Hematopoietic multipotent progenitor cell treated with erythropoietin and hydrocortisone succinate and interleukin-3 and kit ligand, for 8 days (in vitro differentiated cells): ENCODE measurements at regions not wholly inside any gene's neighbourhood (a gene's known extent, or its start where the extent isn't known, plus 50 kb on each side); places are given as distances from the start of the nearest gene placed in this dataset.

ENCODE experiments used
- DNase-seq: peaks from one replicate; pipeline ENCODE4 v3.0.0-alpha.2; 2015

GRCh38 chr12:28884904-28885679 lies 264.0 kb upstream of the FAR2 start:
- no peak for DNase-seq

- no peak for DNase-seq
Observed at GRCh38 chr12:28885928-28886327, 263.1 kb upstream of the FAR2 start.

DNA sequence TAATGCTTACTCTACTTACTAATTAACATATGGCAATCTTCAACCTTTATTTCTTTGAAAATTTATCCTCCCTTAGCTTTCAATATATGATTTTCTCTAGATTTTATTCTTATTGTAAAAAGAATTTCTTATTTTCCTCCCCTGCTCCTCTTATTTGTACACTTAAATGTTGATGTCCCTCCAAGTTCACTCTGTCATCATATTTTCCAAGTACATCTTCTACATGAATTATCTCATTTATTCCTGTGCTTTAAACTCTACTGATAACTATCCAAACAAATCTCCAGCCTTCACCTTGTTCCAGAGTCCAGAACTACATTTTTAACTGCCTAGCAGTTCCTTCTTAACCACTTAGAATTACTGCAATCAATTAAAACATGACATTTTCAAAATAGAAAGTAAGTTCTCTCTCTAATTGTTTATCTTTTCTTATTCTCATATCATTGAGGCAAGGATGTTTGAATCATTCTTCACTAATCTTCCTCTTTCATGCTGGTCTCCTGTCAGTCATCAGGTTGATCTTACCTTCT lies 261.6 kb upstream of the FAR2 start:
- no peak for DNase-seq

GRCh38 chr12:28890664-28891063 lies 258.4 kb upstream of the FAR2 start:
- no peak for DNase-seq

GRCh38 chr12:28891126-28891525 lies 258.0 kb upstream of the FAR2 start:
- no peak for DNase-seq

DNA sequence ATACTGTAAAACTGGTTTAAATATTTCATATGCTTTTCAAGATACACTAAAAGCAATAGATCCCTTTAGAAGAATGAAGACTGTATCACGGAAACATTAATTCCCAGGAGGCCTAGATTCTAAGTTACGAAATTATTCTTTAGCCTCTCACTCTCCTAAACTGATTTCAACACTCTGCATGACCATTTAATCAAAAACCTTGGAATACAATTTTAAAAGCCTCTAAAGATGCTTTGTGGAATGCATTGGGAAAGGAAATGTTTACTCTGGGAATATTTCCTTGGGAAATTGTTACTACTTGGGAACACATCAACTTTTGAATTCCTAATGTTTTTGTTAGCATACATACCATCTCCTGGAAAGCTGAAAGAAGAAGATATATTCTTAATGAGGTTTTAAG lies 255.7 kb upstream of the FAR2 start:
- no peak for DNase-seq

GRCh38 chr12:28893856-28894255 lies 255.2 kb upstream of the FAR2 start:
- DNase-seq: no peak

- no peak for DNase-seq
Observed at GRCh38 chr12:28896421-28896820, 252.7 kb upstream of the FAR2 start.

DNA sequence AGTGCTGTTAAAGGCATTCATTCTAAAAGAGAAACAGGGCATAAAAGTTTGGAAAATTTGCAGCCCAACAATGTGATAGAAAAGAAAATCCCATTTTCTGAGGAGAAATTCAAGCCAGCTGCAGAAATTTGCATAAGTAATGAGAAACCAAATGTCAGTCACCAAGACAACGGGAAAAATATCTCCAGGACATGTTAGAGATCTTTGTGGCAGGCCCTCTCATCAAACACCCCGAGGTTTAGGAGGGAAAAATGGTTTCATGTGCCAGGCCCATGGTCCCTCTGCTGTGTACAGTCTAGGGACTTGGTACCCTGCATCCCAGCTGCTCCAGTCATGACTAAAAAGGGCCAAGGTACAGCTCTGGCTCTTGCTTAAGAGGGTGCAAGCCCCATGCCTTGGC lies 251.0 kb upstream of the FAR2 start:
- no peak for DNase-seq

DNA sequence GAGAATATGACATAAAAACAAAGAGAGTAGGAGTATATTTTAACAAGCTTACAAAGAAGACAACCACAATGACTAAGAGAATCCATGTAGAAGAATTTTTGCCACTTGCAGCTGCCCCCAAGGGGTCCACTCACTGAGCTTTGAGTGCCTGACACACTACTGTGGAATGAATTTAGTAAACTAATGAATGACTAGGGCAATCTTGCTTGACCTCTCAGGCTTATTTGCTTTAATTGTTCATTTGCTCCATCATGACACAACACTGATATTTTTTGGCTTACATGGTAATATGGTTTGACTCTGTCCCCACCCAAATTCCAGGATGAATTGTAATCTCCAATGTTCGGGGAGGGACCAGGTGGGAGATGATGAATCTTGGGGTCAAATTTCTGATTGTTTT lies 249.1 kb upstream of the FAR2 start:
- no peak for DNase-seq

- DNase-seq: no peak
Observed at GRCh38 chr12:28905220-28905955, 243.7 kb upstream of the FAR2 start.

DNA sequence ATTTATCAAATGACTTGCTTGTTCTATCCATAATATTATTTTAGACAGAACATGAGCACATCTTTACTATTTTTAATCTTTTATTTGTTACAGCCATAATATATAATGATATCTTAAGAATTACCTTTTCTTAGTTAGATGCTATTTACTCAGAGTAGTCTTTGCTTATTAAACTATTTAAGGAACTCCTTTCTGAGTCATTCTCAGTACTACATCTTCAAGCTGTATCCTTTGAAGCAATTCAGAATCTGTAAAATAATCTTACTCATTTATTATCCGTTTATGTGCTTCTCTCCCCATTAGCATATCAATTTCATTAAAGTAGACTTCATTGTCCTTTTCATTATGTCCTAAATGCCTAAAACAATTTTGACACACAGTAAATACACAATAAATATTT lies 240.4 kb upstream of the FAR2 start:
- no peak for DNase-seq

- no peak for DNase-seq
Observed at GRCh38 chr12:28909291-28909690, 239.8 kb upstream of the FAR2 start.

DNA sequence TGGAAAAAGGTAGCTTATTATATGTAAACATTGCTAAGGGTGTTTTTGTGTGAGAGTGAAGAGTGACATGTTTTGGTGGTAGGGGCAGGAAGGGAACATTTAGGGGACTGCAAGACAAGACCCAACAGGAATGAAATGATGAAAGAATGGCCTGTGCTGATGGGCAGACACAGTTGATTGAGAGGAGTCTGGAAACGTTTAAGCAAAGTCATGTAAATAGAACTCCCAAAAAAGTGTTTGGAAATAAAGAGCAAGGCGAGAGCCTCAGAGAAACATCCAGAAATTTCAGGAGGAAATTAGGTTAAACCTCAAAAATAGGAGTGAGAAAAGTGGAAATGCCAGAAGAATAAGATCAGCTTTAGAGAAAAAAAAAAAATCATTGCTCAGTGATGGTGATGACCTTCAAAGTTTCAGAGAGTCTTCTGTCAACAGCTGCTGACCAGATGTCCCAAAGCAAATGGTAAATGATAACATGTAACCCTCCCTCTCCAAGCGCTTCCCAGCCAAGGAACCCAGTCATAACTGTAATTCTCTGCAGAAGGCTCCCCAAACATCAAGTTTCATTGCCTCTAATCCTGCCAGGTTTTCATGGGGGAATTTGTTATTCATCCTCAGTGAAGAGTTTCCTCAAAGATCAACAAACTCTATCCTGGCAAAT lies 223.2 kb upstream of the FAR2 start:
- DNase-seq: no peak

- DNase-seq: no peak
Observed at GRCh38 chr12:28930704-28931103, 218.4 kb upstream of the FAR2 start.

DNA sequence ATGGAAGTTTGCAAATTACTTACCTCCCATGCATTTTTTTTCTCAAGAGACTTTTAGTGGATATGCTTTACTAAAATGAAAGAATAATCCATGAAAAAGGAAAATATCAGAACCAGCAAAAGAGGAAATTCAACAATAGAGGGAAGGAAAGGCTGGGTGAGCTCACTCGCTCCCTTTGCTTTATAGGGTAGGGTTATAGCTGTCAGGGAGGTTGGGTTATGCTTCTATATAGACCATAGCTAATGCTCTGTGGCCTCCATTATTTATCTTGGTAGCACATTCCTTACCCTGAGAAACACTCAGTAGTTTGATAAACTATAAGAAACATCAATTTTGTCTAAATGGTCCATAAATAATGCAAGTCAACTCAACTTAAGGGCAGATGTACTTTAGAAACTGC lies 215.9 kb upstream of the FAR2 start:
- DNase-seq: no peak

GRCh38 chr12:28933864-28934527 lies 215.1 kb upstream of the FAR2 start:
- no peak for DNase-seq

GRCh38 chr12:28936221-28936620 lies 212.9 kb upstream of the FAR2 start:
- DNase-seq: no peak

GRCh38 chr12:28936711-28937110 lies 212.4 kb upstream of the FAR2 start:
- no peak for DNase-seq

GRCh38 chr12:28937196-28937595 lies 211.9 kb upstream of the FAR2 start:
- DNase-seq: no peak

GRCh38 chr12:28938056-28938455 lies 211.0 kb upstream of the FAR2 start:
- no peak for DNase-seq

DNA sequence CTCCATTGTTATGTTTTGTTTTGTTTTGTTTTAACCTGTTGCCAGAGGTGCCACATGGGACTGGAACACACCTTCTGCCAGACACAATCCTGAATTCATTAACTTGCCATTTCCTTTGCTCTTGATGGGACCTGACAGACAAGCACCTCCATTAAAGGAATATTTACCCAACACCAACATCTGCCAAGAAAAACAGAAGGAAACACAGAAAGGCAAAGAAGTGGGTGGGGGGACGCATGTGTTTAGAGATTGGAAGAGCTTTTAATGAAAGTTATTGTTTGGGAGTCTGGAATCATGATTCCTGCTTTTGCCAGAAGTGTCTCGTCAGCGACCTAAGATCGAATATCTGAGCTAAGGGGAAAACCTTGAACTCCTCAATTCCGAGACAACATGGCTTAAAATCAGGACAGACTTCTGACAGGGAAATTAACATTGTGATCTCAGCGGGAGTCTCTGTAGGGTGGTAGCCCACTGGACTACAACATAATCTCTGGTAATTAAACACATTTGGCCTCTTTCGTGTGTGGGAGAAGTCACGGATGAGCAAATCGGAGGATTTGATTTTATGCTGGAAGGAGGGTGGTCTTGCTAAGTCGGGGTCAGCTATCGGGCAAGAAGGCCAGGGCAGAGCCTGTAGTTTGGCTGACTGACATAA lies 210.4 kb upstream of the FAR2 start:
- no peak for DNase-seq

DNA sequence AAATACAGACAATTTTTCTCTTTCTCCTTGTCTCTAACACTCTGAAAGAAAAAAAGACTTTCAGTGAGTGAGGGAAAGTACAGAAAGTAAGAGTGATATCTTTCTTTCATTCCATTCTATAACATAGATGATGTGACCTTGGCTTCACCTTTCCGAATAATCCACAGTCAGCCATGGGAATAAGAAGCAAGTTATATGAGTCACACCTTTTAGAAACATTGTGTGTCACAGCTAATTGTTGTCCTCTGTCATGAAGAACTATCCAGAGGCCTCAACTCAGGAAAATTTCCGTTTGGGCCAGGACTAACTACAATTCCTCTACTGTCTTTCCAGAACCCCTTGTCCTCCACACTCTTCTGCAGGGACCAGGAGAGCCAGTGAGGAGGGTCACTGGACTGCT lies 209.7 kb upstream of the FAR2 start:
- no peak for DNase-seq
